Eye (tissue), 1 donor: ENCODE measurements at regions not wholly inside any gene's neighbourhood (a gene's known extent, or its start where the extent isn't known, plus 50 kb on each side); places are given as distances from the start of the nearest gene placed in this dataset.

ENCODE experiments used
- DNase-seq: peaks from one replicate; pipeline ENCODE4 v3.0.0-alpha.2; 2015

DNA sequence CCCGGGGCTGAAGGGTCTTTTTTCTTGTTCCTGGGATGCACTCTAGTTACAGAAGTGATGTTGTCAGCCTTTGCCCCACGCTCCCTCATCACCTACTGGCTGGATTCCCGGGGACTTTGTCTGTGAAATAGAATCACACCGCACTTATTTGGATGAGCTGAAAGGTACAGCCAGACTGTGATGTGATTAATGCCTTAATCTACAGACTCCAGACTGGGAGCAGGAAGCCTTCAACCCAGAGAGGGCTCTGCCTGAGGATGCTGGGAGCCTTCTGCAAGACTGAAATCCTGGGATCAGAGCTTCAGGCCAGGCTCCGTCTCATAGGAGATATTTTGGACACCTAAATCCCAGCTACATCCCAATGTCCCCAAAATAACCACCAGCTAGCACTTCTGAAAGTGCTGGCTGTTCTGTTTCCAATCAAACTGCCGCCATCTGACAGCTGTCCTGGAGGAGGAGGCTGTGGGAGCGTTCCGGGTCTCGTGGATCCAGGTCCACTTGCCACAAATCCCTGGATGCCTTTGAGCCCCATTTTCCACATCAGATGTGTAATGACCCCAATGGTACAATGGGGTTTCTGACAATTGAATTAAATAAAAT lies 688.5 kb downstream of the TBC1D22A start:
- DNase-seq, result no peak

DNA sequence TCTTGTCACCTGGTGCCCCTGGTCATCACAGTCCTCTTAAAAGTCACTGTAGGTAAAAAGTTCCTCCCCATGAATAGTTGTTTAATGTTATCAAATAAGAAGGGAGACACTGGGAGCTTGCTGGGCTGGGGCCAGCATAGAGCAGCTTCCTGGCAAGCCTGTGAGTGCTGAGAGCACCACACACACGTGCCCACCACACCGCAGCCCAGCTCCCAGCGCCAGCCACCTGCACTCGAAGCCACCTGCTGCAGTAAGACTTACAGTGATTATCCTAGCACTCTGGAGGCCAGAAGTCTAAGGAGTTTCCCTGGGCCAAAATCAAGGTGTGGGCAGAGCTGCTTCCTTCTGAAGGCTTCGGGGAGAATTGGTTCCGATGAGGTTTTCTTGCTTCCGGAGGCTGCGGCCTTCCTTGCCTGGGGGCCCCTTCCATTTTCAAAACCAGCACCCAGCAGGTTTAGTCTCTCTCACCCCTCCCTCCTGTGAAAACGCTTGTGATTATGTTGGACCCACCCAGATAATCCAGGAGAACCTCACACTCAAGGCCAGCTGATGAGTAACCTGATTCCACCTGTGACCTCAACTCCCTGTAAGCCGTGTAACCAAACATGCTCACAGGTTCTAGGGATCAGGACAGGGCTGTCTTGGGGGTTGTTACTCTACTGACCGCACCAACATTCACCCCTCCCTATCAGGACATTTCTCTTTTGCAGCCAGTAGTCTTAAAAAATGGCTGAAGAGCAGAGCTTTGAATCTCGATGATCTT lies 687.2 kb downstream of the TBC1D22A start:
- DNase-seq, result no peak

DNA sequence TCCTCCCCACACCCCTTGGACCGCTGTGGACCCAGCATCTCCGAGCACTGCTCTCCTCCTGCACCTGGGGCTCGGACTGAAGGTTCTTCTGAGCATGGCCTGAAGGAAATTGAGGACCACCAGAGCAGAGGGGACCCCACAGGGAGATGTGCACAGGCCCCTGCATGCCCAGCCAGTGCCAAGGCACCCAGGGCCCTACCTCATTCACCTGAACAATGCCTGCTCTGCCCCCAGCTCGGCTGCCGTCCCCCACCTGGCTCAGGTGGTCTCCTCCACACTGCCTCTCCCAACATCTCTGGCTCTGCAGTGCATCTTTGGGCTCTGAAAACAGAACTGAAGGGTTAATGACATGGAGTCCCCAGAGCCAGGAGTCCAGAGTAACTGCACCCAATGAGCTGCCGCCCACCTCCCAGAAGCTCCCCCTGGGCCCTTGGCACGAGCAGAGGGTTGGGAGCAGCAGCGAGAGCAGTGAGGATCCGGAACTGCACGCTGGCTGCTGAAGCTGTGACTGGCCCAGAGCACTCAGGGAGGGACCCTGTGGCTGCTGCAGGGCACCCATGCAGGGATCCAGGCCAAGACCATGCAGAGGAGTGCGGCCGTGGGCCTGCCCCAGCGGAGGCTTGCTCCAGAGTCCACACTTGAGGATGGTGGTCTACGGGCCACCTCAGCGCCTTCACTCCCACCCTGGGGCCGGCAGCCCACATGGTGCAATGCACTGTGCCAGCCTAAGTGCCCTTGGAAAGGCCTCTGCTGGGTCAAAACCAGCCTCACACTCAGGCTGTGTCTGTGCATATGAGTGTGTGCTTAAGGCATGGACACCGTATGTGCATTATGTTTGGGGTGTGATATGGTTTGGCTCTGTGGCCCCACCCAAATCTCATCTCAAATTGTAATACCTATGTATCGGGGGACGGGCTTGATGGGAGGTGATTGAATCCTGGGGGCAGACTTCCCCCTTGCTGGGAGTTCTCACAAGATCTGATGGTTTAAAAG lies 686.1 kb downstream of the TBC1D22A start:
- DNase-seq, result no peak

DNA sequence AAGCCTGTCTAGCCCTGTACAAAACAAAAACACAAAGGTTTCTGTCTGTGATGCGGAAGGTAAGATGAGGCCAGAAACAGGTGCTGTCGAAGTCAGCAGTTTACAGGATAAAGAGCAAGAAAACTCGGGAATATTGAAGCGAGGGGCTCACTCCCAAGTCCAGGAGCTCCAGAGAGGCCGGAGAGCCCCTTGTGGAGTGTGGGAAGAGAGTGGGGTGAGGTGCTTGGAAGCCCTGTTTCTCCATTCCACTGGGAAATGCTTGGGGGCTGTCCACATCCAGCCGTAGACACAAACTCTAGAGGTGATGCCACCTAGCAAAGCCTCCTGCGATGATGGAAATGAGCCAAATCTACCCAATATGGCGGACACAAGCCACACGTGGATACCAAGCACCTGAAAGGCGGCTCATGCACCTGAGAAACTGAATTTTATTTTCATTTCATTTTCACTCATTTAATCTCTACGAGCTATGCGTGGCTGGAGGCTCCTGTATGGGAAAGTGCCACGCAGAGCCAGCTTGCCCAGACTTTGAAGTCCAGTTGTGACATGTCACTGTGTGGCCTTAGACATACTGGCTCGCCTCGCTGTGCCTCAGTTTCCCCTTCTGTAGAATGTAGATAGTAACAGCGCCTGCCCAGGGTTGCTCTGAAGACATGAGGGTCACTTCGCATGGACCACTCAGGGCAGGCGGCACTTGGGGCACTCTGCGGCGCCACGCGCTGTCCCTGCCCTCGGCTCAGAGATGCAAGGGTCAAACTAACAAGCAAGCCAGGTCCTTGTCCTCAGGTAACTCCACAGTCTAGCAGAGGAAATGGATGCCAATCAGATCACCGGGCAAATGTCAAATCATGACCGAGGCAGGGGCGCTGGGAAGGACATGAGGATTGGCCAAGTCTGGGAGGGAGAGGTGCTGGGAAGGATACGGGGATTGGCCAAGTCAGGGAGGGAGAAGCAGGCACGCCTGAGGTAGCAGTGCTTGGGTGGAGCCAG lies 684.7 kb downstream of the TBC1D22A start:
- DNase-seq, result no peak

DNA sequence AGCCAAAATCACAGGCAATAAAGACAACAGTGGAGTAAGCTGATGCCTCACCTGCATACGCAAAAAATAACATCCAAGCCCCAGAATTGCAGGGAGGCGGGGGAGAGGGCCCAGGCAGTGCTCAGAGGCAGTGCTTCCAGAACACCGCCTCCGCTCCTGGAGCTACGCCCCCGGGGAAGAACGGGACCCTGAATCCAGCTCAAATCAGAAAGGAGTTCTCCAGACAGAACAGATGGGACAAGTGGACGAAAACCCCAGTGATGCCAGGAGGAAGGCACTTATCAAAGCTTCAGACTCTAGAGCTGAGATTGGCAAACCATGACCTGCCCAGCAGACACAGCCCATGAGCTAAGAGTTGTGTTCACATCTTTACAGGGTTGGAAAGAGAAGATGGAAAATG lies 683.9 kb downstream of the TBC1D22A start:
- DNase-seq, result no peak

DNA sequence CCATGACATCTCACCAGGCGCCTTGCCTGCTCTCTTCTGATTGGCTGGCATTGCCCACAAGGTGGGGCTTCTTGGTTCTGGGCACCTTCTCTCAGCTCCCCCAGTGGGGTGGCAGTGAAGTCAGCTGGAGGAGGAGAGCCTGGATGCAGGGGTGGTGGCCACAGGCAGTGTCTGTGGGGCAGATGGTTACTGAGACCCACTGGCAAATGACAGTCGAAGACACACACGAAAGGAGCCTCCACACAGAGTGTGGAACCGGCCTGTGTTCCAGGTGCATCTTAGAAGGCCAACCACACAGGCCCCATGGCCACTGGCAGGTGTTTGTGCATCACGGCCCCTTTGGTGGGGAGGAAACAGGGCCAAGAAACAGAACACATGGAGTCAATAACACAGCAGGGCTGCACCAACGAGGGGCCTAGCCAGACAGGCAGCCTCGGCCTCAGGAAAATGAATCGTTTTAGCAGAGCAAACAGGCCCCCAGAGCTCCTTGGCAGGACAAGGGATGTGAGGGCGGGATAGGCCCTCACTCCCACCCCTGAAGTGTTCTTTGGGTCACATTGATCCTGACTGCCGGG lies 683.4 kb downstream of the TBC1D22A start:
- no peak for DNase-seq

DNA sequence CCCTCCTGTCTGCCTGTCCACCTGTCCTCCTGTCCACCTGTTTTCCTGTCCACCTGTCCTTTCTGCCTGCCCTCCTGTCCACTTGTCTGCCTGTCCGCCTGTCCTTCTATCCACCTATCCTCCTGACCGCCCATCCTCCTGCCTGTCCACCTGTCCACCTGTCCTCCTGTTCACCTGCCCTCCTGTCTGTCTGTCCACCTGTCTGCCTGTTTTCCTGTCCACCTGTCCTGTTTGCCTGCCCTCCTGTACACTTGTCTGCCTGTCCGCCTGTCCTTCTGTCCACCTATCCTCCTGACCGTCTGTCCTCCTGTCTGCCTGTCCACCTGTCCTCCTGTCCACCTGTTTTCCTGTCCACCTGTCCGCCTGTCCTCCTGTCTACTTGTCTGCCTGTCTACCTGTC lies 682.8 kb downstream of the TBC1D22A start:
- no peak for DNase-seq

DNA sequence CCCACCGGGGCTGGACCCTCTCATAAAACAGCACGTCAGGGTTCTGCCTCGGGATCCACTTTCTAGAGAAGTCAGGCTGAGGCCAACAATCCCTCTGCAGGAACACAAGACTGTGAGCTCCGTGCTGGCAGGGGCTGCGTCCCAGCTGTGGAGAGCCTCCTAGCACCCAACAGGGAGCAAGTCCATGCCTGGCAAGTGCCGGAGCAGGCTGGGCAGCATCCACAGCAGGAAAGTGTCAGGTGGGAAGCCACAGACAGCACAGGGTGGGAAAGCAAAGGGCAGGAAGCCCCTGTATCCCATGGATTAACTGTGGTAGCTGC lies 682.3 kb downstream of the TBC1D22A start:
- DNase-seq, result no peak

DNA sequence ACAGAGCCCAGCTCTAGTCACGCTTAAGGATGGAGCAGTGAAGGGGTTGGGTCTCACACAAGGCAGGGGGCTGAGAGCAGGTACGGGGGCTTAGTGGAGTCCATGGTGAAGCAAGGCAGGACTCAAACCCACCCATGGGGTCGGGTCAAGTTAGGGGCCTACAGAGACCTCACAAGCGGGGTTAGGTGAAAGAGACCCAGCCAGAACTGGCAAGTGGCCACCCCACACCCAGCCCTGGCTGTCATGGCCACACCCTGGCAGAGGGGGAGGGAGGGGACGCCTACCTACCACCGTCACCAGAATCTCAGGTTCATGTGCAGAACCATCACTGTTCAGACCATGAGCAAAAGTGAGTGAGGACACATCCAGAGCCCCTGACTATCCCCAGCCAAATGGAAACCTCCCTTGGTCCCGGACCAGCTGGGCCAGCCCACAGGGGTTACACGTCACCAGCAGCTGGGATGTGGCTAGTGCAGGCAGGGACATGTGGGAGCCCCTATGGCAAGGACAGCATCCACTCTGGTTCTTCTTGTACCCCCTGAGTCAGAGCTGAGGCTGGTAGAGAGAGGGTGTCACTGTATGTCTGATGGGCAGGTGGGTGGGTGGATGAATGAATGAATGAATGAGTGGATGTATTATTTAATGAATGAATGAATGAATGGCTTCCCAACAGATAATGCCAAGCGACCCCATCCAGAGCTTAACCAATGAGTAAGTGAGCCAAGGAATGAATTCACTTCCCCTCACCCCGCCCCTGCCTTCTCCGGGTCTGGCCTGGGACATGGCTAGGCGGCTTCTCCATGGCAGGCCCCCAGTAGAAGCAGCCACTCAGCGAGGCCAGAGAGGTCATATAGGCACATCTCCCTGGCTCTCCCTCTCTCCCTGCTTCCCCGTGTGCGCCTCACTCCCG lies 681.6 kb downstream of the TBC1D22A start:
- DNase-seq, result no peak

DNA sequence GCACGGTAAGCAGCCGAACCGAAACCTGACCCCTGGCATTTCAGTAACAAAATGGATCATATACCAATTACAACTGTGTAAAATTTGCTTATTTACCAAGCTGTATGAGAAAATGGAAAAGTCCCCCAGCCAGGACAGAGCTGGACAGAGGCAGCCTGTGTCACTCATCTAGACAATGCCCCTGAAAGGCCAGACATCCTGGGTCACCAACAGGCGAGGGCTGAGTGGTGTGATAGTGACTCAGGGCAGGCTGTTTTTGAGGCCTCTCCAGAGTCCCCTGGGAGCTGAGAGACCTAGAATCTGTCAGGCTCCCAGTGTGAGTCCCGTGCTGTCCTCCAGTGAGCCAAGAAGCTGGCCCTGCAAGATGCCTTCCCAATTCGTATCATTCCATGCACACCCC lies 680.4 kb downstream of the TBC1D22A start:
- no peak for DNase-seq

DNA sequence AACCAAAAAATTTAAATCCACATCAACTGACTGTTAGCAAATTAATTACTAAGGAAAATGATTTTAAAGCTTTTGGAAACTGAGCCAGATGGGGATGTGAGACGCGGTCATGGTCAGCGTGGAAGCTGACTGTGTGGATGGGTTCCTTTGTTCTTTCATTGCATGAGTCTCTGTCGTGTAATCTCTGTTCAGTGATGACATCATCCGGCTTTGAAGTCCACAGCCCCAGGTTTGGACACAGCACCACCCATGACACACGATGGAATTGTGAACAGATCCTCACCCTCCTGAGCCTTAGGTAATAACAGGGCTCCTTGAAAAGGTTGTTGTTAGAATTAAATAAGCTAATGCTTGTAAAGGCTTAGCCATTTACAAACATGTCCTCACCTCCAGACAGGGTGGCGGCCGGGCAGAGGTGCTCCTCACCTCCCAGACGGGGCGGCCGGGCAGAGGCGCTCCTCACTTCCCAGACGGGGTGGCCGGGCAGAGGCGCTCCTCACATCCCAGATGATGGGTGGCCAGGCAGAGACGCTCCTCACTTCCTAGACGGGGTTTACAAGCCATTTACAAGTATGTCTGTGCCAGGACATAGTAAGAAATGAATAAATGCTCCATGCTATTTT lies 677.3 kb downstream of the TBC1D22A start:
- DNase-seq, result no peak

DNA sequence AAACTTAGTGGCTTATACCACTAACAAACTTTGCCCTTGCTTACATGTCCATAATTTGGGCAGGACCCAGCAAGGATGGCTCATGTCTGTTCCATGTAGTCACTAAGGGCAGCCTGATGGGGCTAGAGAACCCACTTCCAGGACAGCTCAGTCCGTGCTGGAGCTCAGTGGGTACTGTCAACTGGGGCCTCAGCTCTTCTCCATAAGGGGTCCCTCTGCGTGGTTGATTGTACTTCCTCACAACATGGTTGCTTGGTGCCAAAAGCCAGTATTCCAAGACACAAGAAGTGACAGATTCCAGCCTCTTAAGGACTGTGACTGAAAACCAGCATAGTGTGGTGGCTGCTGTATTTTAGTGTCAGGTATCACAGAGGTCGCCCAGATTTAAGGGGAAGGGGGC lies 675.2 kb downstream of the TBC1D22A start:
- no peak for DNase-seq

DNA sequence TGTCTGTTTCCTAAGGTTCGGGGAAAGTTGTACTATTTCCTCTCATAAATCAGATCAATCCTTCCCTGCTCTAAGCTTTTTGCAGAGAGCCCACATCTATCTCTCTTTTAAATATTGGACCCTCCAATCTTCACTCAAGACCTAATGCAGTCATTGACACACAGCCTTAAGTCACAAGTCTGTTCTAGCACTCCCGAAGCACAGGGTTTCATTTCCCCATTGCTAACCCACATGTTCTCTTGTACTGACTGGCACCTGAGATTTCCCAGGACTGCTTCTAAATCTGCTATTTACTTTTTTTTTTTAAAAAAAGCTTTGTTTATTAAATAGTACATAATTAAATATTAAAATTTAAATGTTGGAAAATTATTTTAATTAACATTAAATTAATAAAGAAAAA lies 674.7 kb downstream of the TBC1D22A start:
- no peak for DNase-seq

DNA sequence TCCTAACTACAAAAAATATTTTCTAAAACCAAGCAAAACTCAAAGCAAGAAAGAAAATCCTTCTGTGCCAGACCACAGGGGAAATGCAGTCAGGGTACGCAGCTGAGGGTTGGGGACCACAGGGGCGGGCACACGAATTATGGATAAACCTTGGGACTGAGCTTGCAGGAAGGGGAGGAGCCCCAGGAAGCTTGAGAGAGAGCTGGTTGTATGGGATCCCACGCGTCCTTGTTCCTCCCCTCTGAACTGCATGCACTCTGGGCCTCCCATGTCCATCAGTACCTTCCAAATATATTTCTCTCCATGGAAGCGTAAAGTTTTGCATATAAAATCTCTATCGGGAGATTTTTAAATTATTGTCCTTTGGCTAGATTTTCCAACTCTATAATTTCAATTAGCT lies 673.4 kb downstream of the TBC1D22A start:
- no peak for DNase-seq

DNA sequence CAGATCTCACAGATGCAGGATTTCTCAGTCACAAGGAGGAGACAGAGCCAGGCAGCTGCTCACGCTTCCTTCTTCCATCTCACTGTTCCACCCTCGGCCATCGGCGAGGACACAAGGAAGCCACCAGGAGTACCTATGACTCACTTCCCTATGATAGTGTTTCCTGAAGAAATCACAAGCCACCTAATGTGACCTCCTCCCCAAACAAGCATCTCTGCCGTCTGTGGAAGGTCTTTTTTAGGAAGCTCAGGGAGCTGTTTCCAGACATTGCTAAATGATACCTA lies 672.7 kb downstream of the TBC1D22A start:
- DNase-seq, result no peak

DNA sequence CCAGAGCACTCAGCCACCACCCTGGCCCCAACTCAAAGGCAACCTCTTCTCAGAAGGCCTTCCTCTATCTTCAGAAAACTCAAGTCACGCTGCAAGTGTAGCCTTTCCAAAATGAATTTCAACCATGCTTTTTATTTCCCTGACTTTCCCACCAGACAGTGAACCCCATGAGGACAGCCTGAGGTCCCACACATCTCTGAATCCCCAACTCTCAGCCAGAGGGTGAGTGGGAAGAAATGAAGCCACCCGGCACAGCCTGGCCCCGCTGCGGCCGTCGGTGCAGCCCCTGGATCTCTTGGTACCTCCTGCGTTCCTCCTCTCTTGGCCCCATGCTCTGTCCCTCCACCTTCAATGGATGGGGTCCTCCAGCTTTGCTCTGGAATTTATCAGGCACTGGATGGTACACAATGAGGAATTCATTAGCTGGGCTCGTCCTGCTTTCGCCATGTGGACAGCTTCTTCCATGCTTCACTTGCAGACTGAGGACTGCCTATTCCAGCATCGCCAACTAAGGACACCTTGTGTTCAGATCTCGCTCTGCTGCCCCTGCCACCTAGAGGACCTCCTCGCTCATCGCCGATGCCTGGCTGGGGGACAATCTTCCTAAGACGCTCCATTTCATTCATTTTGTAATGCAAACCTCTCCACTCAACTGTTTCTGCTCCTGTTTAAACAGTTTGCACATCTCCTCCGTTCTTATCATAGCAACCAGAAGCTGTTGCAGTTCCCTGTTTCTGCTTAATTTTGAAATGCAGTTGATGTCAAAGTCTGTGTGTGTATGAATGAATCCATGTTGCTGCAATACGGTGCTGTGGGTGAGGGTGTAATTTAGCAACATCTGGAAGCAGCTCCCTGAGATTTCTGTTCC lies 672.1 kb downstream of the TBC1D22A start:
- no peak for DNase-seq

DNA sequence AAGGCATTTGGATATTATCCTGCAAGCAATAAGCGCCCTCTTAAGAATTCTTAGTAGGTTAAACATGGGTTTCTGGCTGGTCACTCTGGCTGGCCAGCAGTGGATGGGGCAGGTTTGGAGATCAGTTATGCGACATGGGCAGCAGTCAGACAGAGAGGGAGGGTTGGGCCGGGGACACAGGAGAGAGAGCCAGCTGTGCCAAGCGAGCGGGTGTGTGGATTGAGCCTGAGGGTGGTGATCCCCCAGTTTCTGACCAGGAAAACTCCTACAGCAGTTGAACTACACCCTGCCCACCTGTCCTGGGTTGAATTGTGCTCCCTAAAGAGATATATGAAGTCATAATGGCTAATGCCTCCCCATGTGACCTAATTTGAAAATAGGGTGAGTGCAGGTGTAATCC lies 671.2 kb downstream of the TBC1D22A start:
- no peak for DNase-seq

DNA sequence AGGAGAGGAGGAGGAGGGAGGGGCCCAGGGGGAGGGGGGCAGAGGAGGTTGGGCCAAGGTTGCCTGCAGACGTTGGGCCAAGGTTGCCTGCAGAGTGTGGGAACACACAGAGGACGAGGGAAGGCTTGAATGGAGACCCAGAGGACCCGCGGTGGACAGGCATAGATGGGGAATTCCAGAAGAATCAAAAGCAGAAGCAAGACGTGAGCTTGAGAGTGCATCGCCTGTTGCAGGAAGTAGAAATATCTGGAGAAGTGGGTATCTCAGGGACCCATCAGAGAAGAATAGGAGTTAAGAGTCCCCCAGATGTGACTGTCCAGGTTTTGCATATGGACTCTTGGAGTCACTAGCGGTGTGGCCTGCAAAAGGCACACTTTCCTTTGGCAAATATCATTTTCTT lies 670.2 kb downstream of the TBC1D22A start:
- DNase-seq, result no peak

DNA sequence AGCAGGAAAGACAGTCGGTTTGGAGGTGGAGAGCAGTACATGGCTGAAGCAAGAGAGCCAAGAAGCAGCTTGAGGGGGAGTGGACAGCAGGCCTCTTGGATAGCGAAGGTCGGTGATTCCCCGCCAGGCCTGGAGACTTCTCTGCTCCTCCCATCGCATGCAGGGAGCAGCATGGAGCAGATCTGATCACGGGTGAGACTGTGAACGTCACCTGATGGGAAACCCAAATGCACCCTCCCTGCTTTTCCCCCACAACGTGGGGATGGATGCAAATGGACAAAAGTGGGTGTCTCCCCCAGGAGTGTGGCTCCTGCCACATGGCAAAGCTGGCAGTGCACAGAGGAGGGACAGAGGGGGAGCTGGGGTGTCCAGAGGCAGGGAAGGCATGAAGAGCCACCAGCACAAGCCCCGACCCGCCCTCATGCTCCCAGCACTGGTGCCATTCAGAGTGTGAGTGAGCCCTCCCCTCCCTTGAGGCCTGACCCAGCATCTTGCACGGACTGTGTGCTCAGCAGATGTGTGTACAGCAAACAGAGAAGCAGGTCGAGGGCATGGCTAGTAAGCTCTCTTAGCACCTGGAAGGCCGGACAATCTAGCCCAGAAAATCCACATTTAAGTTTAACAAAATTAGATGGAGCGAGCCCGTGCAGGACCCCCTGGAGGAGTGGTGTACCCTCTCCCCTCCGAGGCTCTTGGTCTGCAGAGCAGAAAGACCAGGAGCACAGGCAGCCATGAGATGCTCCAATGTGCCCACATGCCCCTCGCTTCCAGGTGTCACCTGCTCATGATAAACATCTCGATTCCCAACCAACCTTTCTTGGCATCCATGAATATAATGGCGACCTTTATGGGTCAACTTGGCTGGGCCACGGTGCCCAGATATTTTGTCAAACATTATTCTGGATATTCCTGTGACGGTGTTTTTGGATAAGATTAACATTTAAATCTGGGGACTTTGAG lies 661.7 kb downstream of the TBC1D22A start:
- no peak for DNase-seq
